ENCODE measurements at regions not wholly inside any gene's neighbourhood (a gene's known extent, or its start where the extent isn't known, plus 50 kb on each side); places are given as distances from the start of the nearest gene placed in this dataset.

- no peak for TF ChIP-seq YY1 (IDR thresholded peaks at IDR 0.05)
- no peak for TF ChIP-seq CTCF (IDR thresholded peaks at IDR 0.05; ENCODE audit: low read depth, low read length, missing input control)
- TF ChIP-seq TAF1 (conservative IDR thresholded peaks at IDR 0.05): no peak
- TF ChIP-seq FOXA1 (IDR thresholded peaks at IDR 0.05): no peak
- no peak for TF ChIP-seq EGR1 (IDR thresholded peaks at IDR 0.05; ENCODE audit: low read depth in 2 of 2)
- TF ChIP-seq SP1 (IDR thresholded peaks at IDR 0.05): no peak
- TF ChIP-seq RAD21 (IDR thresholded peaks at IDR 0.05): no peak
- TF ChIP-seq FOXA2 (IDR thresholded peaks at IDR 0.05): no peak
- TF ChIP-seq REST (IDR thresholded peaks at IDR 0.05): no peak
- TF ChIP-seq RXRA (IDR thresholded peaks at IDR 0.05): no peak
- no peak for TF ChIP-seq JUND (IDR thresholded peaks at IDR 0.05)
- no peak for TF ChIP-seq MAX (IDR thresholded peaks at IDR 0.05)
- no peak for TF ChIP-seq GABPA (IDR thresholded peaks at IDR 0.05 in 1 of 2, conservative IDR thresholded peaks at IDR 0.05 in 1 of 2)
- no peak for TF ChIP-seq ATF3 (IDR thresholded peaks at IDR 0.05)
These were observed 118.4 kb downstream of the SHANK2 start for GRCh38 chr11:71133946-71134345.

Data from liver (tissue), 3 donors.